A204.1 (cell line): ENCODE measurements at regions not wholly inside any gene's neighbourhood (a gene's known extent, or its start where the extent isn't known, plus 50 kb on each side); places are given as distances from the start of the nearest gene placed in this dataset.
"Not testable (repeated sequence)": the region's sequence is repeated elsewhere in the genome, so short reads cannot be mapped to it uniquely, and the experiment has no call there.

Experiments
- FAIRE-seq: peaks from 2 replicates; lab custom pipeline; 2012; peaks lifted over from hg19 to GRCh38; lab: Jason Lieb, UNC

DNA sequence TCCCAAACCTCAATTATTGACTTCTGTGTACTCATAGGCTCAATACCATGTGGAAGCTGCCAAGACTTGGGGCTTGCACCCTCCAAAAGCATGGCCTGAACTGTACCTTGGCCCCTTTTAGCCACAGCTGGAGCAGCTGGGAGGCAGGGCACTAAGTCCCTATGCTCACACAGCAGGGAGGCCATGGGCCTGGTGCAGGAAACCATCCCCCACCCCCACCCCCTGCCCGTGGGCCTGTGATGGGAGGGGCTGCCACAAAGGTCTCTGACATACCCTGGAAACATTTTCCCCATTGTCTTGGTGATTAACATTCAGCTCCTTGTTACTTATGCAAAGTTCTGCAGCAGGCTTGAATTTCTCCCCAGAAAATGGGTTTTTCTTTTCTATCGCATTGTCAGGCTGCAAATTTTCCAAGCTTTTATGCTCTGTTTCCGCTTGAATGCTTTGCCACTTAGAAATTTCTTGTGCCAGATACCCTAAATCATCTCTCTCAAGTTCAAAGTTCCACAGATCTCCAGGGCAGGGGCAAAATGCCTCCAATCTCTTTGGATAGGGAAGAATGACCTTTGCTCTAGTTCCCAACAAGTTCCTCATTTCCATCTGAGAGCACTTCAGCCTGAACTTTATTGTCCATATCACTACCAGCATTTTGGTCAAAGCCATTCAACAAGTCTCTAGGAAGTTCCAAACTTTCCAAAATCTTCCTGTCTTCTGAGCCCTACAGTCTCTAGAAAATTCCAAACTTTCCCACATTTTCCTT lies 141.8 kb downstream of the AHR start:
- FAIRE-seq = not testable (repeated sequence)

DNA sequence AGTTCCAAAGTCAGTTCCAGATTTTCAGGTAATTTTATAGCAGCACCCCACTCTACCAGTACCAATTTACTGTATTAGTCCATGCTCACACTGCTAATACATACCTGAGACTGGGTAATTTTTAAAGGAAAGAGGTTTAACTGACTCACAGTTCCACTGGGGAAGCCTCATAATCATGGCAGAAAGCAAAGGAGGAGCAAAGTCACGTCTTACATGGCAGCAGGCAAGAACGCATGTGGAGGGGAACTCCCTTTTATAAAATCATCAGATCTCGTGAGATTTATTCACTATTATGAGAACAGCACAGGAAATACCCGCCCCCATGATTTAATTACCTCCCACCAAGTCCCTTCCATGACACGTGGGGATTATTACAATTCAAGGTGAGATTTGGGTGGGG lies 142.4 kb downstream of the AHR start:
- no peak for FAIRE-seq

GRCh38 chr7:17441557-17441956 lies 143.1 kb downstream of the AHR start:
- FAIRE-seq = no peak

DNA sequence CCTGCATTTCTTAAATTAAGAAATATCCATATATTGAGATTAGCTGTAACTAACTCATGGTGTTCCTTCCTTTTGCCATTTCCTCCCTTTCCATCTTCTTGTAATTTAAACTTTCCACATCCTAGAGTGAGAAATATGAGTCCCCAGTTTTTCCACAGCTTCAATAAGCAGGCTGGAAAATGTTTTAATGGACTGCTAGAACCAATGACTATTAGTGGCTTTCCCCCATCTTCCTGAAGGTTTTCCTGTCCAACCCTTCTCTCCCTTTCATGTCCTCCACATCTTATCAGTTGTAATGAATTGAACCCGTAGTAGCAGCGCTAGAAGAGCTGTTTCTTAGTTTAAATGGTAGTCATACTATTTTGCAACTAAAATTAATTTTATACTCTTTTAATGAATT lies 145.7 kb downstream of the AHR start:
- FAIRE-seq = no peak

GRCh38 chr7:17444673-17445072 lies 146.2 kb downstream of the AHR start:
- no peak for FAIRE-seq

GRCh38 chr7:17446340-17446739 lies 147.9 kb downstream of the AHR start:
- no peak for FAIRE-seq

DNA sequence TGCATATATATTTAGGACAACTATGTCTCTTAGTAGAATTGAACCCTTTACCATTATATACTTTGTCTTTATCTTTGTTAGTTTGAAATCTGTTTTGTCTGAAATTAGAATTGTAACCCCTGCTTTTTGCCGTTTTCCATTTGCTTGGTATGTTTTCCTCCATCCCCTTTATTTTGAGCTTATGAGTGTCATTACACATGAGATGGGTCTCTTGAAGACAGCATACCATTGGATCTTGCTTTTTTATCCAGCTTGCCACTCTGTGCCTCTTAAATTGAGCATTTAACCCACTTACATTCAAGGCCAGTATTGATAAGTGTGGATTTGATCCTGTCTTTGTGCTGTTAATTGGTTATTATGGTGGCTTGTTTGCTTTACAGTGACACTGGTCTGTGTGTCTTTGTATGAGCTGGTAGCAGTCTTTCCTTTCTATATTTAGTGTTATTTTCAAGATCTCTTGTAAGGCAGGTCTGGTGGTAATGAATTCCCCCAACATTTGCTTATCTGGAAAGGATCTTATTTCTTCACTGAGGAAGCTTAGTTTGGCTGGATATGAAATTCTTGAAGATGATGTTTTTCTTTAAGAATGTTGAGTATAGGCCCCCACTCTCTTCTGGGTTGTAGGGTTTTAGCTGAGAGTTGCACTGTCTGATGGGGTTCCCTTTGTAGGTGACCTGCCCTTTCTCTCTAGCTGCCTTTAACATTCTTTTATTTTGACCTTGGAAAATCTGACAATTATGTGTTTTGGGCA lies 149.5 kb downstream of the AHR start:
- FAIRE-seq = no peak

DNA sequence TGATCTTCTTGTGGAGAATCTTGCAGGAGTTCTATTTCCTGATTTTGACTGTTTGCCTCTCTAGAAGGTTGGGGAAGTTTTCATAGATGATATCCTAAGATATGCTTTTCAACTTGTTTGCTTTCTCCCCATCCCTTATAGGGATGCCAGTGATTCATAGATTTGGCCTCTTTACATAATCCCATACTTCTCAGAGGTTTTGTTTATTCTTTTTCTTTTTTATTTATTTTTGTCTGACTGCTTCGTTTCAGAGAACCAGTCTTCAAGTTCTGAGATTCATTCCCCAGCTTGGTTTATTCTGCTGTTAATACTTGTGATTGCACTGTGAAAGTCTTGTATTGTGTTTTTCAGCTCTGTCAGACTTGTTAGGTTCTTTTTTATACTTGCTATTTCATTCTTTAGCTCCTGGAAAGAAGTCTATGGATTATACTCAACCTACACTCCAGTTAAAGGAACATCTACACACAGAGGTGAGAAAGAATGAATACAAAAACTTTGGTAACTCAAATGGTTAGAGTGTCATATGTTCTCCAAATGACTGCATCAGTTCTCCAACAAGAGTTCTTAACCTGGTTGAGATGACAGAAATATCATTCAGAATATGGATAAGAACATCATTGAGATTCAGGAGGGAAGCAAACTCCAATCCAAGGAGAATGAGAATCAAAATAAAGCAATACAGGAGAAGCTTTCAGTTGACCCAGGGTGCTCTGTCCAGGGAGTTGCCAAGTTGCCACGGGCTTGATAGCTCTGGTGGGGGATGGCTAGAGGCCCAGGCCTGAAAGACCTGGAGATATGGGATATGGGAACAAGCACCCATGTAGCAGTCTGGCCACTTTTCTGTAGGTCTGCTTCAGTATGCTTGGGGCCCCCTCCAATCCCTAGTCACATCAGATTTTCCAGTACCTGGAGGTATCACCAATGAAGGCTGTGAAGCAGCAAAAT lies 150.3 kb downstream of the AHR start:
- no peak for FAIRE-seq

DNA sequence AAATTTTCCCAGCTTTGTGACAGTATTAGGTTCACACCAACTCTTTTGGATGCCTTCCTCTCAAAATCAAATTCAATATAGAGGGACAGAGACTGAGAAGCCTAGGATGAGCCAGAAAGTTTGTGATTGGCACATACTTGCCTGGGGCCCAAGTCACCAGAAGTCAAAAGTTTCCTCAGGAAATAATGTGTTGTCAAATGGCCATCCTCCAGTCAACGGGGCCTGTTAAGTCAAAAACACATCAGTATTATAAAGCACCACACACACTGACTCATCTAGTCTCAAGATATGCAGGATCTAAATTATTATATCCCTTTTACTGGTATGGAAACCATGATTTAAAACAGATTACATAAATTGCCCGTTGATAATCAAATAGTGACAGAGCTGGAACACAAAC lies 158.1 kb downstream of the AHR start:
- no peak for FAIRE-seq

GRCh38 chr7:17460001-17460400 lies 161.5 kb downstream of the AHR start:
- no peak for FAIRE-seq

DNA sequence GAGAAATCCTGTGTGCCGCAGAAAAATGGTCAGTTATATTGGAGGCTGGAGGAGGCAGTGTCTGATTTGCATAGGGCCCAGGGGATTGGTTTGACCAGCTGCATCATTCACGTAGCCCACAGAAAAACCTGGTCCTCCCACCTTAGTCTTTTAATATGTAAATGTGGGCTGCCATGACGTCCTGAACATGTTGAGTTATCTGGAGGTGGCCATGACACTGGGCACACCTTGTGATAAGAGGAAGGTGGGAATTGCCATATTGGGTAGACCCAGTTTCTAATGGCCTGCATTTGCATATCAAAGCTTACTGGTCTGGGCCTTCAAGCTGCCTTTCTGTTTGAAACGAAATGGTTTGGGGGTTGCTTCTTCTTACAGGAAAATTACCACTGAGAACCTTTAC lies 162.2 kb downstream of the AHR start:
- no peak for FAIRE-seq

GRCh38 chr7:17462131-17462631 lies 163.7 kb downstream of the AHR start:
- FAIRE-seq = no peak

- FAIRE-seq = no peak
These were observed 165.1 kb downstream of the AHR start for GRCh38 chr7:17463511-17464085.

- no peak for FAIRE-seq
These were observed 167.8 kb downstream of the AHR start for GRCh38 chr7:17466216-17466615.

DNA sequence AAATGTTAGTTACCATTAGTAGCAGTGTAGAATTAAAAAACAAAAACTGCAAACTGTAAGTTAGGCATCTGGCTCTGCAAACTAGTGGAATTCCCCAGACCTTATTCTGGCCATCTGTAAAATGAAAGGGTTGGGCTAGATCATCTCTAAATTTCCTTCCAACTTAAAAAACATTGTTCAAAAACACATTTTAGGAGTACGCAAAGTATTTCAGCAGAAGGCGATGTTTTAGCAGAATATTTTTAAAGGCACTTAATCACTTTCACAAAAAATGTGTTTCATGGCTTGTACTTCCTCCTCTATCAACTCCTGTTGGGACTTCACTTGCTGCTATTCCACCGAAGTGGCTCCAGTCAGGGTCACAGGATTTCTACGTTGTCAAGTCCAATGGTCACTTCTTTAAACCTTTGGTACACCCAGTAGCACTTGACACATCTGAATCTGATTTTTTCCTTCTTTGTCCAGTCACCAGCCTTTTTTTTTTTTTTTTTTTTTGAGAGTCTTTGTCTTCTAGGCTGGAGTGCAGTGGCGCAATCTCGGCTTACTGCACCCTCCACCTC lies 169.0 kb downstream of the AHR start:
- no peak for FAIRE-seq

GRCh38 chr7:17471325-17471724 lies 172.9 kb downstream of the AHR start:
- no peak for FAIRE-seq

- FAIRE-seq = no peak
These were observed 174.1 kb downstream of the AHR start for GRCh38 chr7:17472518-17472917.

GRCh38 chr7:17472939-17473338 lies 174.5 kb downstream of the AHR start:
- FAIRE-seq = no peak

DNA sequence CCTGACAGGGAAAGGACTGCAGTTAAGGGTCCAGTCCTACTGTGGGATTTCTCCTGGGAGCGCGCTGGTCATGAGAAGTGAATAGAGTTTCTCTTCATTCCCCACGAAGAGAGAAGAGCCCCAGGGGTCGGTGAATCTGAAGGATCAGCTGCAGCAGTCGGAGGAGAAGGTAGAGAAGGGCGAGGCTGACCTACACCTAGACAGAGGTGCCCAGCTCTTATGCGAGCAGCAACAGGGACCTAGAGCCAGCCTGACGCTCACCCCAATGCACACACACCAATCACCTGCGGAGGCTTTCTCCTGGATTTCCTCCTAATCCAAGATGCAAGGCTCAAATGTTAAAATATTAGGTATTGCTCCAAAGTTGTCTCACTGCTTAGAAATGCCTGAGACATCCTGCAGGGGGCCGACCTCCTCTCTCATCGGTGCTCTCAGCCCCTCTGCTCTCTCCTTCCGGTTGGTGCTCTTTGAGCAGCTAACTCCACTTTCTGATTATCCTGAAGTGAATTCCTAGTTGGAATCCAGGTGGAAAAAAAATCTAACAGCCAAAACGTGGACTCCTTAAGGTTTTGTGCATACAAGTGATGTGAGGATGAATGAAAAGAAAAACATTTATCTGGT lies 176.4 kb downstream of the AHR start:
- no peak for FAIRE-seq

DNA sequence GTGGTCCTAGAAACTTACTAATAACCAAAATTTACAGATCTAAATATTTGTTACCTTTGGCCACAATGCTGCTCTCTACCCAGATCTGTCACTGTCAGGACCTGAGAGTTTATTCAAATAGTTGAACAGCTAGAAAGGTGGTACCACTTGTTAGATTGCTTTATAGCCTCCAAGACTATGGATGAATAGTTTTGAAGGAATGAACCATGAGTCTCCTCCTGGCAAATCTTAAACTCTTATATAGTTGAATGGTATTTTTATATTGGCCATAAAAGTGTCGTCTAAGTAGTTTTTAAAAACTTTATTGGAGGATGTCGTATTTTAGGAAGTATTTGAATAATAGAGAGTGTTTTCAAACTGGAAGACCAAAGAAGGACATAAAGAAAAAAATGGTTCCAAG lies 178.7 kb downstream of the AHR start:
- no peak for FAIRE-seq

DNA sequence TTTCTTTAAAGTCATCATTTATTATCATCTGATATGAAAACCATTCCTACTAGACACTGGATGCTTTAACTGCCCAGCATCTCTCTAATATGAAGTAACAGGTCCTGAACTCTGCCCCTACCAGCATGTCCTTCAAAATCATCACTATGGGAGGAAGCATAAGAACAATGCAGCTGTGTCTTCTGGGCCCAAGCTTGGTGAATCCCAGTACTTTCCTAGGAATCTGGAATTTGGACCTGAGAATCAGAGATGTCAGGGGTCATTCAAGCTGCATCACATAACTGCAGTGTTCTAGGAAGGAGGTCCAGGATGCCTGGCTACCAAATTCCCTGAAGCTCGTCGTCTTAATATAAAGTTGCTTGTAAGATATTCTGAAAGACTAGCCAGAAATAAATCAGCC lies 182.7 kb downstream of the AHR start:
- FAIRE-seq = no peak
